Aorta (tissue), 5 donors: ENCODE measurements at regions not wholly inside any gene's neighbourhood (a gene's known extent, or its start where the extent isn't known, plus 50 kb on each side); places are given as distances from the start of the nearest gene placed in this dataset.

Source experiments
- ATAC-seq: fragments of 200-7000 bp; cut with Tn5 transposase; one replicate; pipeline ENCODE4 v1.9.1; 2022; ENCODE audit warnings: moderate library complexity; ENCODE audit not compliant: low FRiP score
- DNase-seq, 2 donors: peaks; one replicate each; pipeline ENCODE4 v3.0.0-alpha.2; 2020
- H3K27ac ChIP-seq, 2 donors: one replicate each; pipeline ENCODE4 v1.5.1; 2013; ENCODE audit warnings: low read length in 2 of 2, mild to moderate bottlenecking in 2 of 2, moderate library complexity in 2 of 2, control low read depth in 1 of 2, inconsistent platforms in 1 of 2, low read depth in 1 of 2
- H3K27me3 ChIP-seq, 2 donors: one replicate each; pipeline ENCODE4 v1.6.1; 2013; ENCODE audit warnings: control low read depth in 1 of 2, low read length in 1 of 2, mild to moderate bottlenecking in 1 of 2, moderate library complexity in 1 of 2; ENCODE audit not compliant: insufficient read depth in 2 of 2, control insufficient read depth in 1 of 2
- H3K36me3 ChIP-seq, 2 donors: one replicate each; pipeline ENCODE4 v1.6.1; 2013; ENCODE audit warnings: control low read depth in 1 of 2, low read length in 1 of 2, mild to moderate bottlenecking in 1 of 2; ENCODE audit not compliant: insufficient read depth in 2 of 2, control insufficient read depth in 1 of 2
- H3K4me1 ChIP-seq, 2 donors: one replicate each; pipeline ENCODE4 v1.6.1; 2013; ENCODE audit warnings: low read length in 2 of 2, control low read depth in 1 of 2, mild to moderate bottlenecking in 1 of 2, moderate library complexity in 1 of 2; ENCODE audit not compliant: insufficient read depth in 2 of 2, control insufficient read depth in 1 of 2
- H3K4me3 ChIP-seq, 2 donors: one replicate each; pipeline ENCODE4 v1.5.1; 2013; ENCODE audit warnings: low read length in 2 of 2, control low read depth in 1 of 2, mild to moderate bottlenecking in 1 of 2
- H3K9me3 ChIP-seq: one replicate; pipeline ENCODE4 v1.6.1; 2013; ENCODE audit warnings: mild to moderate bottlenecking, low read length; ENCODE audit not compliant: control insufficient read depth
- WGBS, 2 donors: extraction: QIAGEN DNeasy Blood & Tissue Kit; methylation state at CpG; one replicate each; pipeline ENCODE4 v1.1.7; 2013; 5-methylcytosine and 5-hydroxymethylcytosine counted together
- intact Hi-C, 2 donors: fragments of 100-400 bp; cut with DNase I; formaldehyde crosslinking; loops; one replicate each; pipeline versions ENCODE4 v1.14.2 to v1.15.0; 2022
- donor health status: healthy with polysubstance abuse.
- donor health status: Bipolar disorder and iron deficiency.
- donor health status: DM: no; HTN: no; CAD: no.
- donor health status: DM: no; HTN: no; CAD: no.
- donor health status: DM: yes; HTN: yes; CAD: no.

- Histone ChIP-seq H3K4me1 (no peaks in the 10 kb centered on the region), H3K27ac (no peak overlapping the region), H3K27me3 (no peaks in the 10 kb centered on the region), H3K9me3 (no peaks in the 10 kb centered on the region), H3K36me3 (no peaks in the 10 kb centered on the region), H3K4me3 (no peak overlapping the region)
- intact Hi-C loops, result no loop called here
- DNase-seq, result no peak
- 96 to 97% methylated on average over 3 of the region's 3 CpGs for WGBS, 2 donors
- no peak for ATAC-seq
Measured at GRCh38 chr13:80598189-80598588, 257.3 kb upstream of the SPRY2 start.

GRCh38 chr13:80591976-80592740 is 251.2 kb upstream of the SPRY2 start:
- H3K27ac ChIP-seq, result no peak overlapping the region
- no peaks in the 10 kb centered on the region for H3K27me3 ChIP-seq
- no peaks in the 10 kb centered on the region for H3K4me1 ChIP-seq
- H3K36me3 ChIP-seq, result no peaks in the 10 kb centered on the region
- intact Hi-C loops, result no loop called here
- WGBS, 2 donors, result 84 to 91% methylated on average over 4 of the region's 4 CpGs
- no peaks in the 10 kb centered on the region for H3K9me3 ChIP-seq
- ATAC-seq (no peak), DNase-seq (no peak)
- H3K4me3 ChIP-seq, result no peak overlapping the region

- DNase-seq, result no peak
- intact Hi-C loops, result no loop called here
Measured at GRCh38 chr13:80590551-80590950, 249.6 kb upstream of the SPRY2 start.

DNA sequence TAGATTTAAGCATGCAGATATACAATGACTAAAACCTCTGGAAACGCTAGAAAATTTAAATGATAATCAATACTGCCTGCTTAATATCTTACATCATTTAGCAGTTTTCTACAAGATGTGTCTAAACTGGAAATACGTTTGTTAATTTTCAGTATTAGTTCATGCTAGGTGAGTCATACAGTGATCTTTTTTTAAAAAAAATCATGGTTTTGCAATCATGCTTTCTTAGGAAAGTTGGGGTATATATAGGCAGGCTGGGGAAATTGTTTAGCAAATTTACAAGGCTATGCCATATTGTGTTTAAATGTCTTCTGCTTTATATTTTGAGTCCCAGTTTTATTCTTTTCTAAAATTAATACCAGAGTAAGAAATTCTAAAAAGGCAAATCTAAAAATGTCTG is 245.4 kb upstream of the SPRY2 start:
- 68 to 80% methylated on average over 2 of the region's 2 CpGs for WGBS, 2 donors
- ATAC-seq, result no peak
- H3K4me3 ChIP-seq, result no peak overlapping the region
- no peaks in the 10 kb centered on the region for H3K4me1 ChIP-seq
- H3K27ac ChIP-seq, result no peak overlapping the region
- H3K27me3 ChIP-seq, result no peaks in the 10 kb centered on the region
- no peak for DNase-seq
- no peaks in the 10 kb centered on the region for H3K9me3 ChIP-seq
- H3K36me3 ChIP-seq, result no peaks in the 10 kb centered on the region
- intact Hi-C loops, result no loop called here

More at GRCh38 chr13:80590551-80590950, 249.6 kb upstream of the SPRY2 start:
- Histone ChIP-seq H3K27ac (no peak overlapping the region), H3K27me3 (no peaks in the 10 kb centered on the region), H3K4me3 (no peak overlapping the region), H3K4me1 (no peaks in the 10 kb centered on the region), H3K36me3 (no peaks in the 10 kb centered on the region), H3K9me3 (no peaks in the 10 kb centered on the region)
- 77 to 82% methylated on average over 3 of the region's 3 CpGs for WGBS, 2 donors
- no peak for ATAC-seq

DNA sequence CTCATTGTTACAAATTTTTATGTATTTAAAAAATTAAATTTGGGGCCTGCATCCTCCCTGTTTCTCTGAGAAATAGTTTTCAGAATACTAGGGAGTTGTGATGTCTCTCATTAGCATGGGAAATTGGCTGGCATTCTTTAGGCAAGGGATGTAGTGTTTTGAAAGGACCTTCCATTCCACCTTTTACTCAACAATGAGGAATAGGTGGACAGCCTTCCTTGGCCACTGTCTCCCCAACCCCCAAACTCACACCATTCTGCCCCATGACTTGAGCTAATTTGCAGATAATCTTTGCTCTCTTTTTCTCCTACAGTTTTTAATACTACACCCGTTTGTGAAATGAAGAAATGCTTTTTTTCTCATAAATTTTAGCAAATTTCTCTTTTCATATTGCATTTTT is 244.6 kb upstream of the SPRY2 start:
- Histone ChIP-seq H3K4me3 (no peak overlapping the region), H3K27ac (no peak overlapping the region), H3K4me1 (no peaks in the 10 kb centered on the region), H3K36me3 (no peaks in the 10 kb centered on the region), H3K27me3 (no peaks in the 10 kb centered on the region), H3K9me3 (no peaks in the 10 kb centered on the region)
- WGBS, 2 donors, result 86 to 92% methylated on average over 1 of the region's 1 CpG
- DNase-seq (no peak), ATAC-seq (no peak)
- intact Hi-C loops, result no loop called here

DNA sequence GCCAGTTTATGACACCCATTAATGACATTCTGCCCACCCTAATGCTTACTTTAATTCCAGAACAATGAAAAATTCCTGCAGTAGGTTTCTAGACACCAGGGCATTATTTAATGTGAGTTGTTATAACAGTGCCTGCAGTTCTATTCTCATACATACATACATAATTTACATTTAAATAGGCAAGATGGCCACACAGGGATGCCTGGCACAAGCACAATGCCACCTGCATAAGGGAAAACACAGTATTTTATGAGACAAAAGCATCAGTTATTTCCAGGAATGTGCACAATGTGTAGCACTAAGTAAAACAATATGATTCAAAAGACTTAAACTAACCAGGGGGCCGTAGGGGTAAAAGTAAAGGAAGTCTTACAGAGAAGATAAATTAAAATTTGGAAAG is 243.9 kb upstream of the SPRY2 start:
- intact Hi-C loops, result no loop called here
- WGBS, 2 donors, result 72 to 74% methylated on average over 1 of the region's 1 CpG
- H3K9me3 ChIP-seq, result no peaks in the 10 kb centered on the region
- H3K4me1 ChIP-seq, result no peaks in the 10 kb centered on the region
- no peaks in the 10 kb centered on the region for H3K36me3 ChIP-seq
- no peak overlapping the region for H3K27ac ChIP-seq
- H3K27me3 ChIP-seq, result no peaks in the 10 kb centered on the region
- no peak overlapping the region for H3K4me3 ChIP-seq
- no peak for ATAC-seq
- no peak for DNase-seq

DNA sequence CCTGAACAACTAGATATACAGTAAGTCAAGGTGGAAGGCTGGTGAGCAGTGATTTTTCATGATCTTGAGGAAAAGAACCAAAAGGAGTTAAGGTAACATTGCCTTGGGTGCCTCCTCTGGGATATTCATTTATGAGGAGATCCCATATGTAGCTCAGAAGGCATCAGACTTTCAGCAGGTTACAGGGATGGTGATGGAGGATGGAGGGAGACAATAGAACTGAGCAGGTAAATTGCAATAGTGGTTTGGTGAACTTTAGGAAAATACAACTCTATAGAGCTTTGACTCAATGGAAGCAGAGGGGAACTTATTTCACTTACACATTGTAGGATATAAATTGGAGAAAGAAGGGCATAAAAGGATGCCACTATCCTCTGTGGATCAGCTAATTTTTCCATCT is 243.4 kb upstream of the SPRY2 start:
- H3K9me3 ChIP-seq, result no peaks in the 10 kb centered on the region
- no peak for DNase-seq
- no peaks in the 10 kb centered on the region for H3K36me3 ChIP-seq
- H3K4me3 ChIP-seq, result no peak overlapping the region
- intact Hi-C loops, result no loop called here
- no peaks in the 10 kb centered on the region for H3K27me3 ChIP-seq
- no peak for ATAC-seq
- no peaks in the 10 kb centered on the region for H3K4me1 ChIP-seq
- H3K27ac ChIP-seq, result no peak overlapping the region

DNA sequence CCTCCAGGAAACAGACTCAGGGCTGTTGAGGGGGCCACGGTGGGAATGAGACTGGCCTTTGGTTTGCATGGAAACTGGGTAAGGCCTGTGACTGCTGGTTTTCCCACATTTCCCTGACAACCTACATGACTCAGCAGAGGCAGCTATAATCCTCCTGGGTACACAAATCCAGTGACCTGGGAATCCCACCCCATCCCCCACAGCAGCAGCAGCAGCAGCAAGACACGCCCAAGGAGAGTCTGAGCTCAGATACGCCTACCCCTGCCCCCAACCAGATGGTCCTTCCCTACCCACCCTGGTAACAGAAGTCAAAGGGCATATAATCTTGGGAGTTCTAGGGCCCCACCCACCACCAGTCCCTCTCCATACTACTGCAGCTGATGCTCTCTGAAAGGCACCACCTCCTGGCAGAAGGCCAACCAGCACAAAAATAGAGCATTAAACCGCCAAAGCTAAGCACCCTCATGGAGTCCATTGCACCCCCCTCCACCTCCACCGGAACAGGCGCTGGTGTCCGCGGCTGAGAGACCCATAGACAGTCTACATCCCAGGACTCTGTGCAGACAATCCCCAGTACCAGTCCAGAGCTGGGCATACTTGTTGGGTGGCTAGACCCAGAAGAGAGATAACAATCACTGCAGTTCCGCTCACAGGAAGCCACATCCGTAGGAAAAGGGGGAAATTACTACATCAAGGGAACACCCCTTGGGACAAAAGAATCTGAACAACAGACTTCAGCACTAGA is 237.2 kb upstream of the SPRY2 start:
- 89 to 94% methylated on average over 10 of the region's 10 CpGs for WGBS, 2 donors
- H3K4me1 ChIP-seq, result no peaks in the 10 kb centered on the region
- H3K36me3 ChIP-seq, result no peaks in the 10 kb centered on the region
- intact Hi-C loops, result no loop called here
- H3K27me3 ChIP-seq, result no peaks in the 10 kb centered on the region
- H3K27ac ChIP-seq, result no peak overlapping the region
- no peak overlapping the region for H3K4me3 ChIP-seq
- DNase-seq, result no peak
- H3K9me3 ChIP-seq, result no peaks in the 10 kb centered on the region
- no peak for ATAC-seq

DNA sequence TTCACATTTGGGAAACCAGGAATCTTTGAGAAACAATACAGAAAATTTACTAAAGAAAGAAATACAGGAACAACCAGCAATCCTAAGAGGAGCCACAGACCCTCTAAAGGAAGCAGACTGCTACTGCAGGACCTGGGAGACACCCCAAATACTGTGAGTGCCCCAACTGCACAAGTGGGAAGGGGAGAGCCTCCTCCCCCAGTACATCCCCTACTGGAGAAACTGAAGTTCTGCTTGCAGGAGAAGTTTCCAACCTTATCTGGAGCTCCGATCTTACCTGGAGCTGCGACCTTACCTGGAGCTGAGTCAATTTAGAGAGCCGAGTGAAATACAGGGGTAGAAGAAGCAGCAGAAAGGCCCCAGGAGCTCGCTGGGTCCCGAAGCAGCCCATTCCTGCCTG is 236.4 kb upstream of the SPRY2 start:
- intact Hi-C loops, result no loop called here

More for the DNA sequence above, 236.4 kb upstream of the SPRY2 start:
- 66 to 72% methylated on average over 5 of the region's 5 CpGs for WGBS, 2 donors
- no peaks in the 10 kb centered on the region for H3K4me1 ChIP-seq
- ATAC-seq, result no peak
- H3K27me3 ChIP-seq, result no peaks in the 10 kb centered on the region
- no peaks in the 10 kb centered on the region for H3K36me3 ChIP-seq
- H3K9me3 ChIP-seq, result no peaks in the 10 kb centered on the region
- no peak overlapping the region for H3K4me3 ChIP-seq
- no peak overlapping the region for H3K27ac ChIP-seq
- no peak for DNase-seq
